ENCODE measurements at regions not wholly inside any gene's neighbourhood (a gene's known extent, or its start where the extent isn't known, plus 50 kb on each side); places are given as distances from the start of the nearest gene placed in this dataset.
A peak's percentile ranks its signal among the peaks of the same experiment; 100 is the strongest.

DNA sequence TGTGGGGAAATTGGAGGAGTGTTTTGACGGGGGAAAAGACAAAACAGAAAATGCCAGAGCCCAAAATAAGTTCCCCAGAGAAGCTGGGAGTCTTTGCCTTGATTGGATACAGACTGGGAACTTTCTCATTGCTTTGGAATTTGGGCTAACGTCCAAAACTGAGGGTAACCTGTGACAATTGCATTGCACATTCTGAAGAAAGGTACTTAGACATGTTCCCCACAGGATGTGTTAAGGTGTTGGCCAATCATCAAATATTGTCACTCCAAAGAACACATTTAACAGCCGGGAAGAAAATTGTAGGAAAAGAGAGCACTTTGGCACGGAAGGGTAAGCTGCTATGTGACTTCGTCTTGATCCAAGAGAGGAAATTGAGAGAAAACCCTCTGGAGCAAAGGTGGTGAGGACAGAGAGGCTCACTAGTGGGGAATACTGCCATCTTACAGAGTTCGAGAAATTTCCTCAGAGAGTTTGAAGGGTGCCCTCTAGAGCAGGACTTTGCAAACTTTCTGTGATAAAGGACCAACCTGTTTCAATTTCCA is 619.5 kb upstream of the TBL1XR1 start:
- DNase-seq (ENCODE audit: extremely low read depth in 1 of 11, low read depth in 9 of 11, low spot score in 4 of 11), result no peak

DNA sequence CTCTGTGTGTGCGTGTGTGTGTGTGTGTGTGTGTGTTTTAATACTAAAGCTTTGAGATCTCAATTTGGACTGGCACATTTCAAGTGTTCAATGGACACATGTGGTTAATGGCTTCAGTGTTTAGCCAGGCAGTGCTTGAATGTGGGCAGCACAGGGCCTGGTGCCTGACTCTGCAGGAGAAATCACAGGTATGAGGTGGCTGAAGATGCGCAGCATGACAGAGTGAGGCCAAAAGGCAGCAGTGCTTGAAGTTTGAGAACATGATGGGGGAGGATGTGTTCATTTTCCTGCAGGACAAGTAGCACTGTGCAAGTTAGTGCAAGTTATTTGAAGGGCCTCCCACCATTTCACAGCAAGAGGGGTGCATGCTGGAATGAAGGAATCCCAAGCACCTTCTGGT is 620.5 kb upstream of the TBL1XR1 start:
- DNase-seq (ENCODE audit: extremely low read depth in 1 of 11, low read depth in 9 of 11, low spot score in 4 of 11), result no peak

DNA sequence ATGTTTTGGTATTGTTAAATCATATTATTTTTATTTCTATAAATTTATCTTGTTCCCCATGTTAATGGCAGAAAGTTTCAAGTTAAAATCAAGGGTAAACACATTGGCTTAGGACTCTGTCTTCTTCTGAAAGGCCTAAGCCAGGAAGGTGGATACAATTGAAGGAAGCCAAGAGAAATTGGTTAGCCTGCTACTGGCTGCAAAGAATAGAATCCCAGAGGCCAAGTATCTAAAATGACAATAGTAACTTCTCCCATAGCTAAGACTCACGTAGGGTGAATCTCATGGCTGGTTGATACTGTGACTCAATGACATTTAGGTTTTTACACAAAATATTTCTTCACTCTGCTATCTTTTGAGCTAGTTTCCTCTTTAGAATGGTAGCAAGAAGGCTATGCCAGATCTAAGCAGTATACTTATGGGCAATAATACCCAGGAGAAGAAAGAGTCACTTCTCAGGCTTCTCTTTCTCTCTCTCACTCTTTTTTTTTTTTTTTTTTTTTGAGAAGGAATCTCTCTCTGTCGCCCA is 621.5 kb upstream of the TBL1XR1 start:
- no peak for DNase-seq (ENCODE audit: extremely low read depth in 1 of 11, low read depth in 9 of 11, low spot score in 4 of 11)

- no peak for DNase-seq (ENCODE audit: extremely low read depth in 1 of 11, low read depth in 9 of 11, low spot score in 4 of 11)
Measured at GRCh38 chr3:177820683-177821316, 623.5 kb upstream of the TBL1XR1 start.

DNA sequence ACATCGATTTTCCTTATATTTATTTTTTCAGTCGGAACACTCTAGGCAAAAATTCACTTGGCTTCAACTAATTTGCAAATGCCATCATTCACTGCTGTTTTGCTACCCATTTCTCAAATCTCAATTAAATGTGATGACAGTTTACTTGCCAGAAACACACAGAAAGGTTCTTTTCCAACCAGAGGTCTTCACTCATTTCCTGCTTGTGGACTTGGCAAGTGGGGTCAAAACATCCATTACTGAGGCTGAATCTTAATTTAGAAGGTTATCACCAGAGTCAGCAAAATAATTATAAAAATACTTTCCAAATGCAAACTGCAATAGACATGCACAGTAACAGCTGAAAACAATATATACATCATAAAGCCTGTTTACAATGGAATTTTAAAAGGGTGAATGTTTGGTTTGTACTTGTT is 625.4 kb upstream of the TBL1XR1 start:
- no peak for DNase-seq (ENCODE audit: extremely low read depth in 1 of 11, low read depth in 9 of 11, low spot score in 4 of 11)

DNA sequence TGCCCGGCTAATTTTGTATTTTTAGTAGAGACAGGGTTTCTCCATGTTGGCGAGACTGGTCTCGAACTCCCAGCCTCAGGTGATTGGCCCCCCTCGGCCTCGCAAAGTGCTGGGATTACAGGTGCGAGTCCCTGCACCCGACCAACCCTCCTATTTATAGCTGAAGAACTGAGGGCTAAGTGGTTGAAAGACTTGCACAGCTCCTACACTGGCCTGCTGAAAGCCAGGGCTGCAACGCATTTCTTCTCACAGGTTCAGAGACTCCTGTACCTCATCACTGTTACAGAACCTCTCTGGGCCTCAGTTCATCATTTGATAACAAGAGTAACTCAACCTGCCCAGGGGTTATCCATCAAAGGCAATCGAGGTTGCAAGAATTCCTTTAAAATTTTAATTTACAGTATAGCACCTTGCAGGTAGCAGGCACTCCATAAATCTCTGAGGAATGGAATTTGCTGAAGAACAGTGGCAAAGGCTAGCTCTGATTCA is 626.5 kb upstream of the TBL1XR1 start:
- DNase-seq (ENCODE audit: extremely low read depth in 1 of 11, low read depth in 9 of 11, low spot score in 4 of 11), result no peak

DNA sequence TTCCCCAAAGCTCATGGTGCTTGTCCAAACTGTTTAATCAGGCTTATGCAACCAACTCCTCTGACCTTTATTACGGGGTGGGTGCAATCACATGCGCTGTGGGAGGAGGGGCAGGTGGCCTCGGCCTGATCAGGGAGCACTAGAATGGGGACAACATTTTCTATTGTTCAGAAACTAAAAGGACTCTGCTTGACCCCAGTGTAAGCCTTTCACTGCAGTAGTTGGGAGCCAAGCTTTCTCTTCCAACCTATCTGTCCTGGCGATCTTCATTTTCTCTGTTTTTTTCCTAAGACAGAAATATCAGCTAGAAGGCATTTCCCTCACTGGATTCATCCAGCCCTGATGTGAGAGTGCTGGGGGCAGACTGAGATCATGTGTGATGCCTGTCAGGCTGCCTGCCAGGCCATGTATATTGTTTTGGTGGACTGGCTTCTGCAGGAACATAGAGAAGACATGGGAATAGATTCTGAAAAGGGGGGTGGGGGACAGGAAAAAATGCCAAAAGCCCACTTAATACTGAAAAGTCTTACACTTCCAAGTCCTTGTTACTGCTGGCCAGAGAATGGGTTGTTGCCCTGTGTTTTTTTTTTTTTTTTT is 627.0 kb upstream of the TBL1XR1 start:
- DNase-seq (ENCODE audit: extremely low read depth in 1 of 11, low read depth in 9 of 11, low spot score in 4 of 11), result peak in 7 of 11 donors; percentile 19 to 67 (median 46)

GRCh38 chr3:177824841-177825240 is 627.6 kb upstream of the TBL1XR1 start:
- no peak for DNase-seq (ENCODE audit: extremely low read depth in 1 of 11, low read depth in 9 of 11, low spot score in 4 of 11)

DNA sequence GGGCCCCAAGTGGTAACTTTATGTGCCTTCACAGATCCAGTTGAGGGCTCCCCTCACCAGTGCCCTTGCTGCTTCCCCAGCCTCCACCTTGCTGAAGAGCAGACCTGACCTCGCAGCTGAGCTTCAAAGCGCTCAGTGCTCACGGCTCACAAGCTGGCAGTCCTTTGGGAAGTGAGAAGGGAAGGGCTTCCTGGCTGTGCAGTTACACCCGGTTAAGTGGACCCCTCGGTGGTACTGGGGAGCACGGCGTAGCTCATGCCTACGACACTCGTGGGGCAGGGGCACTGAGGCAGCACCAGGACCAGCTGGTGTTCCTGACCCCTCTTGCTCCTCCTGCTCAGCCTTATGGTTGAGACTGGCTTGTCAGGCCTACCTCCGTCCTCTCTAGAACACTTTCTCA is 629.0 kb upstream of the TBL1XR1 start:
- no peak for DNase-seq (ENCODE audit: extremely low read depth in 1 of 11, low read depth in 9 of 11, low spot score in 4 of 11)

DNA sequence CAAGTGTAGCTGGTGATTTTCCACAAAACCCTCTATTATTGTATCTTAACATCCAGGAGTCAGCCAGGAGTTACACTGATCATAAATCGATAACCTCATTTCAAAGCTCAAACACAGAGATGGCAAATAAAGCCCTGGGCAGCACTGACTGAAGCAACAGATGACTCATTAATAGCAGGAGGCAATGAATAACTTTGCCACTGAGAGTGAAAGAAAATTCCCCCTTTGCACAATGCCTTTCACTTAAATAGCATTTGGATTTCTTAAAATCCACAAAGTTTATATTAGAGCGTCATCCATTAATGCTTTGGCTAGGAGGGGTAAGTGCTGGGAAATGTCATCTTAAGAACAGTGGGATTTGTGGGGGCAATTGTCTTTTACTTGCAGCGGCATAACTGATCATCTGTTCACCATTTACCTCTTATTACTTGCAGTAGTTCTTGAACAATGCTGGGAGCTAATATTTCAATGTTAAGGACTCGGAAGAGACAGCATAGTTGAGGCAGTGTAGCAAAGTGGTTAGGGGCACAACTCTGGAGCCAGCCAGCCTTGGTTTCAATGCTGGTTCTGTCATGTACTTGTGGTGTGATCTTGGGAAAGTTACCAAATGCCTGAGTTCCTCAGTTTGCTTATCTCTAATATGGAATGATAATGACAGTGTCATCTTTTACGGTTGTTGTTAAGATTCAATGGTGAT is 630.4 kb upstream of the TBL1XR1 start:
- DNase-seq (ENCODE audit: extremely low read depth in 1 of 11, low read depth in 9 of 11, low spot score in 4 of 11), result no peak

DNA sequence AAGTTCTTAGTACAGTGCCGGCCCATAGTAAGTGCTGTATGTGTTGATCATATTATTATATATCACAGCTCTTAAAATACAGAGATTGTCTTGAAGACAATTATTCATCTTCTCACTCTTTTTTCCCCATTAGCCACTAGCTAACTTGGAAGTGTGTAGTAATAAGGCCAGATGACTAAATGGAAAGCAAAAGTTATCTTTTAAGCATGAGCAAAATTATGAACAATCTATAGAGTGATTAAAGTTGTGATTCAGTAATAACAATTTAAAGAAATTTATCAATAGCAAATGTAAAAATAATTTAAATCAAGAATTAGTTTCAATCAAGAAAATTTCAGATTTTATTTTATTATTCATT is 630.9 kb upstream of the TBL1XR1 start:
- DNase-seq (ENCODE audit: extremely low read depth in 1 of 11, low read depth in 9 of 11, low spot score in 4 of 11), result no peak

- no peak for DNase-seq (ENCODE audit: extremely low read depth in 1 of 11, low read depth in 9 of 11, low spot score in 4 of 11)
Measured at GRCh38 chr3:177830411-177830849, 633.1 kb upstream of the TBL1XR1 start.

DNA sequence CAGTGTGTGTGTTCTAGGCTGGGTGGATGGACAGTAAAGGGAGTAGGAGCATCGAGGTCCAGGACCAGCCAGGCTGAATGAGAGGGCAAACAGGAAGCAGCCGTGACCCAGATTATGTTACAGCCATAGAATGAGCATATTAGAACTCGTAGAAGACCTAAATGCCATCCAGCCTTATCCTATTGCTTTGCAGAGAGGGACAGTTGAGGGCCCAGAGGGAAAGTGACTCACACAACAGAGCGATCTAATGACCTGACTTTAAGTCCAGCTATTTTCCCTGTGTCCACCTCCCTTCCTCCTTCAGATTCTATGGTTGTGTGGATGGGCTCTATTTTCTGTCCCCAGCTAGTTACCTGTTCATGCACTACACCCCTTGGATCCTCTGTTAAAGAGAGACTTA is 634.1 kb upstream of the TBL1XR1 start:
- DNase-seq (ENCODE audit: extremely low read depth in 1 of 11, low read depth in 9 of 11, low spot score in 4 of 11), result no peak

DNA sequence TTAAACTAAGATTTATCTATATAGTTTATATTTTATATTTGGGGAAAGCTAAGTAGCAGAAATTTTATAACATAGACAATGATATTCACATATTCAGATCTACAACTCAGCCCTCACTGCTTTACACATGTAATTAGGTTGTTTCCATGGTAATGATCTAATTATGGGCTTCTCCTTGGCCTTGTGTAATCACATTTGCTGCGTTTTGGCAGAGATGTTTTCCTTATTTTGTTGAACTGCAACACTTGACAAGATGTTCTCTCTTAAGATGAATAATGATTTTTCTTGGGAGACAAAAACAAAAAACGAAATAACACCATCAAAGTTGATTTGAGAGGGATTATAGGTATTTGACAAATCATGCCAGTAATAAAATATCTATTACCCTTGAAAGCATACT is 635.6 kb upstream of the TBL1XR1 start:
- DNase-seq (ENCODE audit: extremely low read depth in 1 of 11, low read depth in 9 of 11, low spot score in 4 of 11), result no peak

GRCh38 chr3:177833332-177833731 is 636.0 kb upstream of the TBL1XR1 start:
- DNase-seq (ENCODE audit: extremely low read depth in 1 of 11, low read depth in 9 of 11, low spot score in 4 of 11), result no peak

GRCh38 chr3:177835008-177835407 is 637.7 kb upstream of the TBL1XR1 start:
- DNase-seq (ENCODE audit: extremely low read depth in 1 of 11, low read depth in 9 of 11, low spot score in 4 of 11), result no peak

- DNase-seq (ENCODE audit: extremely low read depth in 1 of 11, low read depth in 9 of 11, low spot score in 4 of 11), result no peak
Measured at GRCh38 chr3:177835917-177836316, 638.6 kb upstream of the TBL1XR1 start.

DNA sequence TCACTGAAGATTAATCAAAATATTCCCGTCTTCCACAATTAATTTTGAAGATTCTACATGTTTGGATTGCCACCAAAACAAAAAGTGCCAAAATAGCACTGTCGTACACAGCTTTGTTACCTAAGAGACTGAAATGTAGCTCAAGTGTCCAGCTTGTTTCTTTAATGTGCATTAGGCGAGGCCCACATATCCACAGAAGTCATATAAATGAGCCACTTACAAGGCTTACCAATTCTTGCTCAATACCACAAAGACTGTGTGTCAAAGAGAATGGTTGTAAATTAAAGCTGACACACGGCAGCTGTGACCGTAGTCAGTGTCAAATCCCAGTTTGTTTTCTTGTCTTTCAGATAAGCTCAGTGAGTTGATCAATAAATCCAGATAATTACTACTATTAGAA is 639.4 kb upstream of the TBL1XR1 start:
- no peak for DNase-seq (ENCODE audit: extremely low read depth in 1 of 11, low read depth in 9 of 11, low spot score in 4 of 11)

GRCh38 chr3:177837951-177838655 is 640.8 kb upstream of the TBL1XR1 start:
- no peak for DNase-seq (ENCODE audit: extremely low read depth in 1 of 11, low read depth in 9 of 11, low spot score in 4 of 11)

Data from renal cortex interstitium (tissue), 11 donors.